ENCODE measurements at regions not wholly inside any gene's neighbourhood (a gene's known extent, or its start where the extent isn't known, plus 50 kb on each side); places are given as distances from the start of the nearest gene placed in this dataset.

DNA sequence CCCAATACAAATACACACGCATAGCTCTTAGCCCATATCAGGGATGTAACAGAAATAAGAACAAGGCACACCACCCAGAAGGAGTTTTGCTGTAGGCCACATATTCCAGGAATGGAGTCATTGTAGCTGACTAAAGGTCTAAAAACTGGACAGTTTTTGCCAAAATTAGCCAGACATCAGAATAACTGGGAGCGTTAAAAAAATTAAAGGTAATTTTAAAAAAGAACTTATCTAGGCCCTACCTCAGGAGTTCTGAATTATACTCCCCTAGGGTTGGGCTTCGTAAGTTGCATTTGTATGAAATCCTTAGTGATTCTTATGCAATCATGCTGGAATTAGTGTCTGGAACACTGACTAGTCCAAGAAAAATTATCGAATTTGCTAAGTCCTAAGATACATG, 987.7 kb downstream of the GALC start:
- CTCF ChIA-PET: no interaction called here
- H3K36me3 Mint-ChIP-seq: no peaks in the 10 kb centered on the region
- intact Hi-C loops (cut with micrococcal nuclease): no loop called here
- H3K4me1 Mint-ChIP-seq (ENCODE audit: low read depth): no peaks in the 10 kb centered on the region
- H3K27ac Mint-ChIP-seq: no peak overlapping the region
- no peak for DNase-seq
- POLR2A ChIA-PET: no interaction called here
- H3K27me3 Mint-ChIP-seq: no peaks in the 10 kb centered on the region
- no peak overlapping the region for H3K4me3 Mint-ChIP-seq
- H3K9me3 Mint-ChIP-seq: peaks cover 9% of the 10 kb centered on the region

DNA sequence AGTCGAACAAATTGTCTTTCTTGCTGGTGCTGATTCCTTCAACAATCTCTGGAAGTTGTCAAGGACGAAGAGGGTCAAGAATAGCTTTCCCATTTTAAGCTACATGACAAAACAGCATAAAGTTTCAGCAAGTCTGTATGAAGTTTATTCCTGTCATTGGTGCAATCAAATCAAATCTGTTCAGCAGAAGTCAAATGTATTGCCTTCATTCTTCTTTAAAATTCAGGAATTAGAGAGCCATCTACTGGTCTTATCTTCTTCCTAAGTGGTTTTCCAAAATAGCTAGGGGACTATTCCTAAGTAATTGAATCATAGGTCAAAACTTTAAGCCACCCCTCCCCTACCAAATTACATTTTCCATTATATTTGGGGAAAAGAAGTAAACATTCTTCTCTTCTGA, 990.2 kb downstream of the GALC start:
- peaks cover 8% of the 10 kb centered on the region for H3K9me3 Mint-ChIP-seq
- DNase-seq: no peak
- no peaks in the 10 kb centered on the region for H3K36me3 Mint-ChIP-seq
- H3K27ac Mint-ChIP-seq: no peak overlapping the region
- H3K4me3 Mint-ChIP-seq: no peak overlapping the region
- intact Hi-C loops (cut with micrococcal nuclease): no loop called here
- CTCF ChIA-PET: no interaction called here
- no peaks in the 10 kb centered on the region for H3K4me1 Mint-ChIP-seq (ENCODE audit: low read depth)
- H3K27me3 Mint-ChIP-seq: no peaks in the 10 kb centered on the region
- POLR2A ChIA-PET: no interaction called here

DNA sequence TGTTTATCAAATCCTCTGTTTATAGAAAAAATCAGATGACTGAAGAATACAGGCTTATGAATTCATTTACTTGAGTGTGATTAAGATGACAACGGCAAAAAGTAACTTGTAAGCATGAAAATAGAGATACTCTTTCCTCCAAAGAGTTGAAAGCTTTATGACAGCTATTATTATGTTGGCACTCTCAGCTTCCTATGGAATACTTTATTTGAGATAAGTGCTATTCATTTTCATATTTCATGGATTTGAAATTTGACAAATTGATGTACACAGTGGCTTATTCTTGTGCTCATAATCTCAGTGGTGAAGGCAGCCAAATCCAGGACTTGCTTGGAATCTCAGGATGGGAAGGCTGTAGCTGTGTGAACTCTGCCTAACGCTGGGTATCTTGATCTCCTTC, 991.6 kb downstream of the GALC start:
- Mint-ChIP-seq H3K27ac (no peak overlapping the region), H3K4me3 (no peak overlapping the region), H3K4me1 (ENCODE audit: low read depth) (no peaks in the 10 kb centered on the region), H3K9me3 (peaks cover 3% of the 10 kb centered on the region), H3K36me3 (no peaks in the 10 kb centered on the region), H3K27me3 (no peaks in the 10 kb centered on the region)
- DNase-seq: no peak
- CTCF ChIA-PET: no interaction called here
- POLR2A ChIA-PET: no interaction called here
- intact Hi-C loops (cut with micrococcal nuclease): no loop called here

DNA sequence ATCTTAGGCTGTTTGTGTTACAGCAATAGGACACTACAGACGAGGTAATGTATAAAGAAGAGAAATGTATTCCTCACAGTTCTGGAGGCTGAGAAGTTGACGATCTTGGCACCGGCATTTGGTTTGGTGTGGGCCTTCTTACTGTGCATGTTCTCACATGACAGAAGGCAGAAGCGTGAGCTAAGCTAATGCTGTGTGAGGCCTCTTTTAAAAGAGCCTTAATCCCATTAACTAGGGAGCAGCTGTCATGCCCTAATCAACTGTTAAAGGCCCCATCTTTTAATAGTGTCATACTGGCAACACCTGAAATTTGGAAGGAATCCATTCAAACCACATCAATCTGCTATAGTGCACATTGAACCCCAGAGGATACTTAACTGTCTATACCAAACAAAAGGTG, 992.9 kb downstream of the GALC start:
- CTCF ChIA-PET: no interaction called here
- Mint-ChIP-seq H3K27ac (no peak overlapping the region), H3K4me1 (ENCODE audit: low read depth) (no peaks in the 10 kb centered on the region), H3K27me3 (no peaks in the 10 kb centered on the region), H3K9me3 (peaks cover 3% of the 10 kb centered on the region), H3K36me3 (no peaks in the 10 kb centered on the region), H3K4me3 (no peak overlapping the region)
- no peak for DNase-seq
- POLR2A ChIA-PET: no interaction called here
- intact Hi-C loops (cut with micrococcal nuclease): no loop called here

DNA sequence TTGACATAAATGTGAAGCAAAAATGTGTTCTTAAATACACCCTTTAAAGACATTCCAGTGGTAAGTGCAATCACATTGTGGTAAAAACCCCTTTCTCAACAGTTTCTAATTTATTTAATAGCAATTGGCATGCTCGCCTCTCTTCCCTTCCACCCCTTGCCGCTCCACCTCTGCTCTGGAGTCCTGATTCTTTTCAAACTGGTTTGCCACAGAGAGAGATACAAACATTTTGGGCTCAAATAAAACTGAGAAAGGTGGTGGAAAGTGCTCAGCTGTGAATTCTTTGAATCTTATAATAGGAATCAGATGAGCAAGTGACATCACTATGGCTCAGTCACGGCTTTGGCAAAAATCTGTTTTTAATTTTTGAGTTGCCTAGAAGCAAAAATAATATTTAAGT, 993.9 kb downstream of the GALC start:
- H3K9me3 Mint-ChIP-seq: peaks cover 3% of the 10 kb centered on the region
- no peaks in the 10 kb centered on the region for H3K4me1 Mint-ChIP-seq (ENCODE audit: low read depth)
- H3K27me3 Mint-ChIP-seq: no peaks in the 10 kb centered on the region
- ChIA-PET POLR2A (no interaction called here), CTCF (no interaction called here)
- intact Hi-C loops (cut with micrococcal nuclease): no loop called here
- H3K36me3 Mint-ChIP-seq: no peaks in the 10 kb centered on the region
- DNase-seq: no peak
- no peak overlapping the region for H3K4me3 Mint-ChIP-seq
- H3K27ac Mint-ChIP-seq: no peak overlapping the region

DNA sequence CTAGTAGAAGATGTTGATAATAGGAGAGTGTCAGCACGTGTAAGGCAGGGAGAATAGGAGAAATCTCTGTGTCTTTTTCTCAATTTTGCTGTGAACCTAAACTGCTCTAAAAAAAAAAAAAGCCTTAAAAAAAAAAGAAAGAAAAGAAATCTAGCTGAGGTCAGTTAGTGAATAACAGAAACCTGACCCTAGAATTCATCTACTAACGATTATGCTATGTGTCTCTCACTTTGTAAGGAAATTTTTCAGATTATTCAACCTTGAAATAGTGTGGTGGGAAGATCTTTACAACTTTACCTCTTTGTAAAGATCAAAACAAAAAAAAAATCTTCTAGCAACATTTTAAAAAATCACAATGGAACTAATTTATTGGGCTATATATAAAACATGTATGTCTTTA, 995.7 kb downstream of the GALC start:
- no peak for DNase-seq
- Mint-ChIP-seq H3K27ac (no peak overlapping the region), H3K27me3 (no peaks in the 10 kb centered on the region), H3K36me3 (no peaks in the 10 kb centered on the region), H3K9me3 (peaks cover 3% of the 10 kb centered on the region), H3K4me1 (ENCODE audit: low read depth) (no peaks in the 10 kb centered on the region), H3K4me3 (no peak overlapping the region)
- intact Hi-C loops (cut with micrococcal nuclease): no loop called here
- ChIA-PET POLR2A (no interaction called here), CTCF (no interaction called here)

DNA sequence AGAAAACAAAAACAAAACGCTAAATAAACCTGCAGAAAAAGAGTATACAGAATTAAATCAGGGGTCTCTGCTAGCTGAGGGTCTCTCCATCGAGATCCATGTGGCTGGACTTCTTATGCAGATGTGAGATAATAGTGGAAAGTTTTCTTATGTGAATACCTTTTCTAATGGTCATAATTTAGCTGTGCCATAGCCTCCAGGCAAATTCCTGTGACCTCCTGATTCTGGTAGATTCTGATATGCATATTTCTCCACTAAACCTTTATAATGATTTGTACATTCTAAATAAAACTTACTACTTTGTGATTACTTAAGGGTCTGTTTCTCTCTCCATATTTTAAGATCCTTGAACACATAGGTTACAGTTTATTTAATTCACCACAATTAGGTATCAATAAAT, 1002.6 kb downstream of the GALC start:
- Mint-ChIP-seq H3K9me3 (peaks cover 2% of the 10 kb centered on the region), H3K4me3 (no peak overlapping the region), H3K4me1 (ENCODE audit: low read depth) (no peaks in the 10 kb centered on the region), H3K27ac (no peak overlapping the region), H3K27me3 (no peaks in the 10 kb centered on the region), H3K36me3 (no peaks in the 10 kb centered on the region)
- intact Hi-C loops (cut with micrococcal nuclease): no loop called here
- ChIA-PET CTCF (no interaction called here), POLR2A (no interaction called here)
- DNase-seq: no peak

DNA sequence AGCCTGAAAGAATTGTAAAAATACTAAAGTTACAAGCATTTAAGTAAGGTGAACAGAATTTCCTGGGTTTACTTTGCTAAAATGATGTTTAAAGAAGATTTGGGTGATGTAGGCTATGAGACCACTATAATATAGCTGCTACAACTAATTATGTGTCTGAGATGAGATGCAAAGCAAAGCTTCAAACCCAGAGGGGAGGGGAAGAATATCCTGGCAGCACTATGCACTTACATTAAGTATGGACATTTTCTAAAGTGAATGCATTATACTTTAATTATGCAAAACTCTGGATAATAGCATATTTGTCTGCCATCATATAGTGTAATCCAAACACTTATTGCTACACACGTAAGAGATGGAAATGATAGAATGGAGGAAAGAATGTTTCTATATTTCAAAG, 1003.7 kb downstream of the GALC start:
- ChIA-PET CTCF (no interaction called here), POLR2A (no interaction called here)
- no peak for DNase-seq
- Mint-ChIP-seq H3K4me3 (no peak overlapping the region), H3K4me1 (ENCODE audit: low read depth) (no peaks in the 10 kb centered on the region), H3K27me3 (no peaks in the 10 kb centered on the region), H3K27ac (no peak overlapping the region), H3K9me3 (peaks cover 9% of the 10 kb centered on the region), H3K36me3 (no peaks in the 10 kb centered on the region)
- intact Hi-C loops (cut with micrococcal nuclease): no loop called here

DNA sequence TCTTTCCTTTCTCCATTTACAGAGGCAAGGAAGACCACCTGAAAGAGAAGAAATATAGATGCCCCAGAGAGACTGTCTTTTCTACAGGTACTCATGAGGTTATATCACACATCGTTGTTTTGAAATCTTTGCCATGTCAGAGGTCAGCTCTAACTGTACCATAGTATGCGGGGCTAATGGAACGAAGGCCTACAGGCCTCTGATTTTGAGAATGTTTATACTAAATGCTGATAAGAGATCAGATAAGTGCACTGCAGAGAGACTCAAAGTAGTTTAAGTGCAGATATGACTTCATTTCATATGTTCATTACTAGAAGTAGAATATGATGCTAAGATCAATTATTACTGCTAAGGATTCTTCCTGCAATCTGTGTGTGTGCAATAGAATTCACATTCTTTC, 1005.0 kb downstream of the GALC start:
- Mint-ChIP-seq H3K9me3 (peaks cover 11% of the 10 kb centered on the region), H3K27ac (no peak overlapping the region), H3K4me3 (no peak overlapping the region), H3K27me3 (no peaks in the 10 kb centered on the region), H3K36me3 (no peaks in the 10 kb centered on the region), H3K4me1 (ENCODE audit: low read depth) (no peaks in the 10 kb centered on the region)
- intact Hi-C loops (cut with micrococcal nuclease): no loop called here
- ChIA-PET POLR2A (no interaction called here), CTCF (no interaction called here)
- DNase-seq: no peak

DNA sequence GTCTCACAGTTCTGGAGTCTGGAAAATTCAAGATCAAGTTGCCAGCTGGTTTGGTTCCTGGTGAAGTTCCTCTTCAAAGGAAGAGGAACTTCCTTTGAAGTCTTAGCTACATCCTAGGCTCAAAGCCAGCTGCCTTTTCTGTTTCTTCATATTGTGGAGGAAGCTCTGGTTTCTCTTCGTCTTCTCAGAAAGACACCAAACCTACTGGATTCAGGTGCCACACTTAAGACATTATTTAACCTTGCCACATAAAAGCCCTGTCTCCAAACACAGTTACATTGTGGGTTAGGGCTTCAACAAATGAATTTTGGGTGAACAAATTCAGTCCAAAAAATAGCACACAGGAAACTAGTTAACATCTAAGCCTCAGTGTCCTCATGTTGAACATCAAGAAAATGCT, 1019.8 kb downstream of the GALC start:
- H3K9me3 Mint-ChIP-seq: peaks cover 39% of the 10 kb centered on the region
- no peak for DNase-seq
- no peak overlapping the region for H3K27ac Mint-ChIP-seq
- no peaks in the 10 kb centered on the region for H3K27me3 Mint-ChIP-seq
- no peak overlapping the region for H3K4me3 Mint-ChIP-seq
- intact Hi-C loops (cut with micrococcal nuclease): no loop called here
- H3K36me3 Mint-ChIP-seq: no peaks in the 10 kb centered on the region
- CTCF ChIA-PET: interaction anchor here (0.6 kb wide), 1 partner anchor 15 kb away, joined by 3 read pairs; no protein-coding TSS in a partner anchor
- H3K4me1 Mint-ChIP-seq (ENCODE audit: low read depth): no peaks in the 10 kb centered on the region
- POLR2A ChIA-PET: no interaction called here

DNA sequence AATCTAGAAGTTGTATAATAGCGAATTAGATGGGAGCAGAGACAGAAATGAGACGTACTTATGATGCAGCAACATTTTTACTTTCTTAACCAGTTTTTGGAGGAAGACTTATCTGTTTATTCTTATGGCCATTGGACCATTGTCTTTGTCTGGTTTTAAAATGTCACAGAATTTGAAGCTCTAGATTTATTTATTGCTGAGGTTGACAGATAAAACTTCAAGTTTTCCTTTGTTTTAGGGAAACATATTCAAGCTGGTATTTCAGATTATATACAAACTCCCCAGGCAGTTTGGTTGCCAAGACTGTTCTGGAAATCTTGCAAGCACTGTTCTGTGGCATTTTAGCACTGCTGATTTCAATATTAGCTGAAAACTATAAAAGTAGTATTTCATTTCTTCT, 1021.7 kb downstream of the GALC start:
- H3K27ac Mint-ChIP-seq: no peak overlapping the region
- intact Hi-C loops (cut with micrococcal nuclease): no loop called here
- H3K36me3 Mint-ChIP-seq: no peaks in the 10 kb centered on the region
- no peaks in the 10 kb centered on the region for H3K4me1 Mint-ChIP-seq (ENCODE audit: low read depth)
- ChIA-PET POLR2A (no interaction called here), CTCF (no interaction called here)
- DNase-seq: no peak
- H3K9me3 Mint-ChIP-seq: peaks cover 35% of the 10 kb centered on the region
- H3K4me3 Mint-ChIP-seq: no peak overlapping the region
- no peaks in the 10 kb centered on the region for H3K27me3 Mint-ChIP-seq

DNA sequence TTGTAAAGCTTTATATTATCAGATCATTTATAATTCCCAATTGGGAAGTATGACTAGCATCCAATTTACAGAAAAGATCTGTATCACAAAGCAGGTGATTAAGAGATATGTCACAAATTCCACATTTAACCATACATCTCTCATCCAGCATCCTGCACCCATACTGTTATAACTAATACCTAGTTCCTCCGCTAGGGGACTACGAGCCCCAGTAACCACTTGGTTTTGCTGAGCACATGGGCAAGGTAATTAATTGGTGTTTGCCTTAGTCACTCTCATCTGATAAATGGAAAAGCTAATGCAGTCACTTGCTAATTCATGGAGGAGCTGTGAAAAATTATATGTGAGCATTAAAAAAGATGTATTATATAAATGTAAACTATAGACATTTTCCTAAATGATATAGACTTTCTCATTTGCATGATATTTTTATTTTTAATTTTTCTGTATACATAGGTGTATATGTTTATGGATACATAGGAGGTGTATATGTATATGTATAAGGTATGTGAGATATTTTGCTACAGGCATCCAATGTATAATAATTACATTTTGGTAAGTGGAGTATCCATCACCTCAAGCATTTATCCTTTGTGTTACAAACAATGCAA, 1031.8 kb downstream of the GALC start:
- intact Hi-C loops (cut with micrococcal nuclease): no loop called here
- no peak for DNase-seq
- Mint-ChIP-seq H3K4me1 (ENCODE audit: low read depth) (no peaks in the 10 kb centered on the region), H3K27ac (no peak overlapping the region), H3K9me3 (peaks cover 11% of the 10 kb centered on the region), H3K4me3 (no peak overlapping the region), H3K36me3 (no peaks in the 10 kb centered on the region), H3K27me3 (no peaks in the 10 kb centered on the region)
- POLR2A ChIA-PET: no interaction called here
- CTCF ChIA-PET: no interaction called here

DNA sequence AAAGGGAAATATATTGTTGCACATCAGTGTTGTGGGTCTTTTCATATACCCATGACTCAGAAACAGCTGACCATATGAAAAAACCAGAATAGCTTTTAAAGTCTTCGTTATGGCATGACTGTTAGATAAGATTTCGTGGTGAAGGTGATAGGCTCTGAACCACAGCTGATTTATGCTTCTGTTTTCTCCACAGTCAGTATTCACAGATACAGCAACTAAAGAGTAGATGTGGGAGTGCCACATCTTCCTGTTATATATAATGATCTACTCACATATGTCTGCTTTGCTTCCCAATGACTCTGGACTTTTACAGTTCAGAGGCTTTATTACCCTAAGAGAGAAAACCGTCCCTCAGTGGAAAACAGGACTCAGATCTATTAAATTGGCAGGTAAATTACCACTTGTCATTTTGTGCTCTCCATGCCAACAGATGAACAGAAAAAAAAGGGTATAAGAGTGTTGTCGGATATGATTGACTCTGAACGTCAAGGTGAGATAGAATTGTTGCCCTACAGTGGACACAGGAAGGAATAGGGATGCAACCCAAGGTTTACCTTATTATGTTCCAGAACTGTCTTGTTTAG, 1037.1 kb downstream of the GALC start:
- Mint-ChIP-seq H3K27me3 (no peaks in the 10 kb centered on the region), H3K4me3 (no peak overlapping the region), H3K4me1 (ENCODE audit: low read depth) (no peaks in the 10 kb centered on the region), H3K36me3 (no peaks in the 10 kb centered on the region), H3K27ac (no peak overlapping the region), H3K9me3 (peaks cover 3% of the 10 kb centered on the region)
- POLR2A ChIA-PET: no interaction called here
- no peak for DNase-seq
- intact Hi-C loops (cut with micrococcal nuclease): no loop called here
- CTCF ChIA-PET: no interaction called here
